IMR-90 (cell line): ENCODE measurements at regions not wholly inside any gene's neighbourhood (a gene's known extent, or its start where the extent isn't known, plus 50 kb on each side); places are given as distances from the start of the nearest gene placed in this dataset.

ENCODE experiments used
- ATAC-seq: fragments of 200-7000 bp; cut with Tn5 transposase; 2 replicates; pipeline ENCODE4 v1.9.1; 2020; ENCODE audit warnings: low read depth, mild to moderate bottlenecking, moderate library complexity
- BruUV-seq: library from RNA; stranded (reverse); fragments of 400-500 nt; replicated peaks from 2 replicates; lab custom pipeline; 2021; lab: Mats Ljungman, UMichigan
- CTCF ChIA-PET: fragments of 300-600 bp; formaldehyde crosslinking; extraction: SDS; loops from one replicate; lab custom pipeline; 2021; ENCODE audit warnings: antibody characterized with exemption; lab: Yijun Ruan, JAX
- POLR2A ChIA-PET: fragments of 300-600 bp; sonication (Branson Sonifier 250); formaldehyde crosslinking; loops from one replicate; lab custom pipeline; 2022; ENCODE audit warnings: antibody characterized with exemption; ENCODE audit not compliant: unreplicated experiment; lab: Charles Lee
- DNase-seq: peaks from one replicate; pipeline ENCODE4 v3.0.0; 2013
- H2AFZ ChIP-seq: replicated peaks from 2 replicates; pipeline ENCODE3; 2013; ENCODE audit warnings: low read length, mild to moderate bottlenecking; ENCODE audit not compliant: poor library complexity
- H2AK5ac ChIP-seq: 2 replicates; pipeline ENCODE4 v1.6.1; 2013; ENCODE audit warnings: low read depth, low read length, inconsistent platforms
- H2AK9ac ChIP-seq: replicated peaks from 2 replicates; pipeline ENCODE3; 2013; ENCODE audit warnings: mild to moderate bottlenecking, low read depth, low read length, moderate library complexity; ENCODE audit not compliant: poor library complexity
- H2BK120ac ChIP-seq: 2 replicates; pipeline ENCODE4 v1.6.1; 2013; ENCODE audit warnings: low read depth, low read length, inconsistent platforms
- H2BK15ac ChIP-seq: 3 replicates; pipeline ENCODE4 v1.6.1; 2013; ENCODE audit warnings: low read depth, low read length, inconsistent platforms
- H2BK20ac ChIP-seq: 2 replicates; pipeline ENCODE4 v1.6.1; 2013; ENCODE audit warnings: low read depth, mild to moderate bottlenecking, inconsistent platforms, low read length, moderate library complexity
- H2BK5ac ChIP-seq: 2 replicates; pipeline ENCODE4 v1.6.1; 2013; ENCODE audit warnings: mild to moderate bottlenecking, low read depth, low read length, inconsistent platforms; ENCODE audit not compliant: poor library complexity, severe bottlenecking
- H3K14ac ChIP-seq: replicated peaks from 2 replicates; pipeline ENCODE4 v1.6.1; 2013; ENCODE audit warnings: low read depth, low read length, inconsistent platforms
- H3K18ac ChIP-seq: 2 replicates; pipeline ENCODE4 v1.6.1; 2013; ENCODE audit warnings: low read depth, low read length, control low read depth
- H3K23ac ChIP-seq: 2 replicates; pipeline ENCODE4 v1.6.1; 2013; ENCODE audit warnings: low read depth, low read length, inconsistent platforms
- H3K27ac ChIP-seq: 2 replicates; pipeline ENCODE4 v1.5.1; 2013; ENCODE audit warnings: mild to moderate bottlenecking, control low read depth, low read length; ENCODE audit not compliant: insufficient read depth
- H3K27me3 ChIP-seq: 2 replicates; pipeline ENCODE4 v1.6.1; 2013; ENCODE audit warnings: low read length; ENCODE audit not compliant: control insufficient read depth, insufficient read depth
- H3K36me3 ChIP-seq: 2 replicates; pipeline ENCODE4 v1.6.1; 2013; ENCODE audit warnings: low read length, mixed read lengths; ENCODE audit not compliant: control insufficient read depth, insufficient read depth
- H3K4ac ChIP-seq: 2 replicates; pipeline ENCODE4 v1.6.1; 2013; ENCODE audit warnings: low read depth, low read length, inconsistent platforms
- H3K4me1 ChIP-seq: 2 replicates; pipeline ENCODE4 v1.6.1; 2013; ENCODE audit warnings: low read length, mixed read lengths; ENCODE audit not compliant: control insufficient read depth, insufficient read depth
- H3K4me2 ChIP-seq: 2 replicates; pipeline ENCODE4 v1.6.1; 2013; ENCODE audit warnings: low read depth, mild to moderate bottlenecking, control low read depth, low read length, moderate library complexity
- H3K4me3 ChIP-seq: 2 replicates; pipeline ENCODE4 v1.5.1; 2013; ENCODE audit warnings: low read depth, mild to moderate bottlenecking, control low read depth, low read length, moderate library complexity; ENCODE audit not compliant: insufficient read depth
- H3K56ac ChIP-seq: 2 replicates; pipeline ENCODE4 v1.6.1; 2013; ENCODE audit warnings: low read length, inconsistent platforms; ENCODE audit not compliant: insufficient read depth; ENCODE audit errors: extremely low read depth
- H3K79me1 ChIP-seq, 2 experiments: 2 replicates each; pipeline ENCODE4 v1.6.1; 2013; ENCODE audit warnings: low read length in 2 of 2, inconsistent platforms in 1 of 2, low read depth in 1 of 2
- H3K9ac ChIP-seq: 2 replicates; pipeline ENCODE4 v1.6.1; 2013; ENCODE audit warnings: low read depth, low read length, control low read depth
- H3K9me1 ChIP-seq: 2 replicates; pipeline ENCODE4 v1.6.1; 2013; ENCODE audit warnings: low read length, inconsistent platforms; ENCODE audit not compliant: insufficient read depth
- H3K9me3 ChIP-seq: 2 replicates; pipeline ENCODE4 v1.6.1; 2013; ENCODE audit warnings: low read length; ENCODE audit not compliant: control insufficient read depth, insufficient read depth
- H4K20me1 ChIP-seq: 2 replicates; pipeline ENCODE4 v1.6.1; 2013; ENCODE audit warnings: low read length, inconsistent platforms; ENCODE audit not compliant: insufficient read depth
- H4K5ac ChIP-seq: 2 replicates; pipeline ENCODE4 v1.6.1; 2013; ENCODE audit warnings: mild to moderate bottlenecking, low read depth, low read length, control low read depth
- H4K8ac ChIP-seq, 2 experiments: 2 replicates each; pipeline ENCODE4 v1.6.1; 2013; ENCODE audit warnings: low read depth in 2 of 2, low read length in 2 of 2, control low read depth in 1 of 2, inconsistent platforms in 1 of 2
- H4K91ac ChIP-seq: 2 replicates; pipeline ENCODE4 v1.6.1; 2013; ENCODE audit warnings: low read depth, low read length, inconsistent platforms; ENCODE audit not compliant: insufficient read depth
- WGBS, 2 experiments: methylation state at CpG; one replicate each; pipeline versions ENCODE4 v1.1.5 to v1.1.7; 2013; ENCODE audit warnings: missing lambda C conversion rate in 2 of 2; ENCODE audit not compliant: insufficient read length in 1 of 2; ENCODE audit errors: extremely low coverage in 2 of 2; 5-methylcytosine and 5-hydroxymethylcytosine counted together
- dilution Hi-C: fragments of 300-500 bp; cut with HindIII; formaldehyde crosslinking; loops from one replicate; pipeline ENCODE4 v1.14.3; 2018; ENCODE audit warnings: low sequenced_read_pairs; ENCODE audit not compliant: unreplicated experiment
- in situ Hi-C: fragments of 300-500 bp; cut with MboI; formaldehyde crosslinking; loops from 3 replicates; pipeline ENCODE4 v1.14.3; 2019; ENCODE audit warnings: low sequenced_read_pairs, inconsistent platforms, mixed read lengths
- intact Hi-C: fragments of 100-400 bp; cut with micrococcal nuclease; formaldehyde crosslinking; loops from 2 replicates; pipeline ENCODE4 v1.10.0; 2022
- TF ChIP-seq, protein P1 (sequence below): fragments of 150-350 bp; IDR thresholded peaks from 2 replicates; pipeline ENCODE4 v1.6.1; 2017; ENCODE audit warnings: mild to moderate bottlenecking, antibody characterized with exemption, low read length, low read depth

DNA sequence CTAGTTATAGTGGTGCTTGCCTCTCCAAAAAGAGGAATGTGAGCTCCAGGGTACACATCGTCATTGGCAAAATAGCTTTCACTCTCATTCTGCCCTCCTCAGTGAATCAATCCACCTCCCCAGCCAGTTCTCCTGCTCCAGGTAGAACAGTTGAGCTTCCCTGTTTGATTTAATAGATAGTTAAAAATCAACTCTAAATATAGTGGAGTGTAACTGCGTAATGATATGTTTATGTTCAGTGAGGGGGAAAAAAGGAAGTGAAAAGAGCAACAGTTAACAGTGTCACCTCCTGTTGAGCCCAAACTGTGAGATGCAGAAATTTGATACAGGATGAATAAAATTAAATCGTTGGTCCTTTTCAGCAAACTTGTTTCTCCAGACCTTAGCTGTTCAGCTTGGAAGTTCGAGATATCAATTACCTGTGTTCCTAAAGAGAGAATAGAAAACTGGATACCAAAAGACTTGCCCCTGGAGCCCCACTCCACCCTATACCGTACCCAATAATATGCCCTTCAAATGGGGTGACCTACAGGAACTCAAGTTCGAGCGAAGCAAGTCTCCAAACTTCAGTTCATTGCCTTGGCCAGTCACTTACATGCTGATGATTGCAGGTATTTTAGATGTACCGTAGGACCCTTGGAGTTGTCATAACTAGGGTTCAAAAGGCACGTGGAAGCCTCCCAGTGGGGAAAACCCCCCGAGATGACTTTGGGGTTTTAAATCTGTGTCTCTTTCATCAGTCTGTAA lies 708.4 kb downstream of the RNF144A start:
- DNase-seq (no peak), ATAC-seq (no peak)
- H3K18ac ChIP-seq, result no peak overlapping the region
- no peak overlapping the region for H3K4me3 ChIP-seq
- in situ Hi-C loops (no loop called here), dilution Hi-C loops (no loop called here), intact Hi-C loops (no loop called here)
- POLR2A ChIA-PET, result no interaction called here
- no peak overlapping the region for H2BK15ac ChIP-seq
- no peak overlapping the region for H3K4ac ChIP-seq
- CTCF ChIA-PET, result no interaction called here
- H2BK120ac ChIP-seq, result no peak overlapping the region
- WGBS, 2 experiments, result no CpG with 5 or more reads among the region's 10 CpGs
- H3K14ac ChIP-seq, result no peak overlapping the region
- H4K5ac ChIP-seq, result no peak overlapping the region
- H3K27me3 ChIP-seq, result no peaks in the 10 kb centered on the region
- H3K9me3 ChIP-seq, result no peaks in the 10 kb centered on the region; the same call in 1 of the 2 replicates
- H3K27ac ChIP-seq, result no peak overlapping the region
- TF ChIP-seq, protein P1, sequence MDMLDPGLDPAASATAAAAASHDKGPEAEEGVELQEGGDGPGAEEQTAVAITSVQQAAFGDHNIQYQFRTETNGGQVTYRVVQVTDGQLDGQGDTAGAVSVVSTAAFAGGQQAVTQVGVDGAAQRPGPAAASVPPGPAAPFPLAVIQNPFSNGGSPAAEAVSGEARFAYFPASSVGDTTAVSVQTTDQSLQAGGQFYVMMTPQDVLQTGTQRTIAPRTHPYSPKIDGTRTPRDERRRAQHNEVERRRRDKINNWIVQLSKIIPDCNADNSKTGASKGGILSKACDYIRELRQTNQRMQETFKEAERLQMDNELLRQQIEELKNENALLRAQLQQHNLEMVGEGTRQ, result no peak
- H2BK20ac ChIP-seq, result no peak overlapping the region
- no TSS peak for BruUV-seq
- no peaks in the 10 kb centered on the region for H3K4me1 ChIP-seq
- no peaks in the 10 kb centered on the region for H3K79me1 ChIP-seq
- no peaks in the 10 kb centered on the region for H3K36me3 ChIP-seq
- no peak overlapping the region for H2AFZ ChIP-seq
- H3K4me2 ChIP-seq, result no peak overlapping the region
- H2AK5ac ChIP-seq, result no peak overlapping the region
- H4K91ac ChIP-seq, result no peak overlapping the region
- H4K8ac ChIP-seq, result no peak overlapping the region
- no peak overlapping the region for H3K9ac ChIP-seq
- no peaks in the 10 kb centered on the region for H3K9me1 ChIP-seq
- no peak overlapping the region for H2BK5ac ChIP-seq
- H4K20me1 ChIP-seq, result no peaks in the 10 kb centered on the region
- H3K23ac ChIP-seq, result no peak overlapping the region
- no peak overlapping the region for H2AK9ac ChIP-seq
- H3K56ac ChIP-seq, result no peak overlapping the region
